A549 (cell line): ENCODE measurements at regions not wholly inside any gene's neighbourhood (a gene's known extent, or its start where the extent isn't known, plus 50 kb on each side); places are given as distances from the start of the nearest gene placed in this dataset.

Experiments
- ATAC-seq, 2 experiments: fragments of 200-7000 bp in 1 of 2; fragments of >200 bp in 1 of 2; cut with Nextera tagmentation in 1 of 2; cut with Tn5 transposase in 1 of 2; 3 replicates each; pipeline versions ENCODE4 v1.8.0 to v1.9.1; 2018 to 2020; ENCODE audit warnings: mild to moderate bottlenecking in 1 of 2, moderate library complexity in 1 of 2
- CTCF ChIA-PET: fragments of 300-600 bp; sonication (Branson Sonifier 250); formaldehyde crosslinking; extraction: SDS; loops from one replicate; lab custom pipeline; 2021; ENCODE audit warnings: antibody characterized with exemption, inconsistent platforms; lab: Yijun Ruan, JAX
- POLR2A ChIA-PET: fragments of 350-600 bp; formaldehyde crosslinking; extraction: SDS; loops from one replicate; lab custom pipeline; 2021; ENCODE audit warnings: antibody characterized with exemption, inconsistent platforms; lab: Yijun Ruan, JAX
- DNase-seq, 2 experiments: peaks; one replicate each; pipeline versions ENCODE4 v3.0.0 to v3.0.0-alpha.2; 2011 to 2016; ENCODE audit warnings: low read depth in 1 of 2, low spot score in 1 of 2
- FAIRE-seq: peaks from 2 replicates; lab custom pipeline; 2011; peaks lifted over from hg19 to GRCh38; lab: Jason Lieb, UNC
- H3K27ac ChIP-seq, 2 experiments: fragments of >200 bp; sonication (Bioruptor Twin); formaldehyde crosslinking; 3 replicates each; pipeline ENCODE4 v1.5.1; 2016 to 2017
- H3K4me1 ChIP-seq: fragments of >200 bp; sonication (Bioruptor Twin); formaldehyde crosslinking; 3 replicates; pipeline ENCODE4 v1.6.1; 2016
- H3K4me2 ChIP-seq: fragments of >200 bp; sonication (Bioruptor Twin); formaldehyde crosslinking; 3 replicates; pipeline ENCODE4 v1.6.1; 2016
- H3K4me3 ChIP-seq: fragments of >200 bp; sonication (Bioruptor Twin); formaldehyde crosslinking; 3 replicates; pipeline ENCODE4 v1.5.1; 2016
- H3K9me3 ChIP-seq: fragments of >200 bp; sonication (Bioruptor Twin); formaldehyde crosslinking; 3 replicates; pipeline ENCODE4 v1.6.1; 2016
- HMGXB4 ChIP-seq: fragments of 250-450 bp; sonication (Bioruptor Pico); IDR thresholded peaks from 2 replicates; pipeline ENCODE4 v1.5.0; 2021; ENCODE audit warnings: mild to moderate bottlenecking, moderate library complexity, borderline replicate concordance
- POLR2A ChIP-seq: IDR thresholded peaks from 2 replicates; pipeline ENCODE4 v1.6.1; 2012; ENCODE audit warnings: mild to moderate bottlenecking, low read length
- RAD21 ChIP-seq, 2 experiments: fragments of >200 bp in 1 of 2; sonication (Bioruptor Twin) in 1 of 2; formaldehyde crosslinking in 1 of 2; IDR thresholded peaks in 1 of 2; conservative IDR thresholded peaks in 1 of 2; 2 replicates in 1 of 2; 3 replicates in 1 of 2; pipeline ENCODE4 v1.6.1; 2012 to 2018; ENCODE audit warnings: inconsistent platforms in 1 of 2
- RCOR1 ChIP-seq: fragments of 150-350 bp; IDR thresholded peaks from 2 replicates; pipeline ENCODE4 v1.6.1; 2014; ENCODE audit warnings: antibody characterized with exemption, low read length, low read depth
- WGBS: methylation state at CpG from one replicate; pipeline ENCODE4 v1.1.6; 2017; ENCODE audit errors: missing lambda C conversion rate; 5-methylcytosine and 5-hydroxymethylcytosine counted together

GRCh38 chr10:30680908-30681307 lies 51.4 kb upstream of the LYZL2 start:
- TF ChIP-seq HMGXB4 (CRISPR knock-in tag) (no peak), RAD21 (conservative IDR thresholded peaks at IDR 0.05 in 1 of 2, IDR thresholded peaks at IDR 0.05 in 1 of 2) (no peak), RCOR1 (no peak), POLR2A (no peak)
- POLR2A ChIA-PET: no interaction called here
- CTCF ChIA-PET: interaction anchor here (0.8 to 2.6 kb wide), 4 partner anchors 10 to 41 kb away, joined by 3 to 15 read pairs (median 4); no protein-coding TSS in a partner anchor
- DNase-seq (no peak), FAIRE-seq (no peak), ATAC-seq (no peak)
- Histone ChIP-seq H3K4me2 (no peak overlapping the region), H3K9me3 (peaks cover 16% of the 10 kb centered on the region; the same call in 2 of the 3 replicates), H3K27ac (peak overlapping the region; percentile 16 to 72; a peak in 3 of 6 replicates), H3K4me1 (peaks cover 14% of the 10 kb centered on the region), H3K4me3 (no peak overlapping the region)
- WGBS: 97% methylated on average over 1 of the region's 1 CpG
